ENCODE measurements at regions not wholly inside any gene's neighbourhood (a gene's known extent, or its start where the extent isn't known, plus 50 kb on each side); places are given as distances from the start of the nearest gene placed in this dataset.
"Not testable (repeated sequence)": the region's sequence is repeated elsewhere in the genome, so short reads cannot be mapped to it uniquely, and the experiment has no call there.

DNA sequence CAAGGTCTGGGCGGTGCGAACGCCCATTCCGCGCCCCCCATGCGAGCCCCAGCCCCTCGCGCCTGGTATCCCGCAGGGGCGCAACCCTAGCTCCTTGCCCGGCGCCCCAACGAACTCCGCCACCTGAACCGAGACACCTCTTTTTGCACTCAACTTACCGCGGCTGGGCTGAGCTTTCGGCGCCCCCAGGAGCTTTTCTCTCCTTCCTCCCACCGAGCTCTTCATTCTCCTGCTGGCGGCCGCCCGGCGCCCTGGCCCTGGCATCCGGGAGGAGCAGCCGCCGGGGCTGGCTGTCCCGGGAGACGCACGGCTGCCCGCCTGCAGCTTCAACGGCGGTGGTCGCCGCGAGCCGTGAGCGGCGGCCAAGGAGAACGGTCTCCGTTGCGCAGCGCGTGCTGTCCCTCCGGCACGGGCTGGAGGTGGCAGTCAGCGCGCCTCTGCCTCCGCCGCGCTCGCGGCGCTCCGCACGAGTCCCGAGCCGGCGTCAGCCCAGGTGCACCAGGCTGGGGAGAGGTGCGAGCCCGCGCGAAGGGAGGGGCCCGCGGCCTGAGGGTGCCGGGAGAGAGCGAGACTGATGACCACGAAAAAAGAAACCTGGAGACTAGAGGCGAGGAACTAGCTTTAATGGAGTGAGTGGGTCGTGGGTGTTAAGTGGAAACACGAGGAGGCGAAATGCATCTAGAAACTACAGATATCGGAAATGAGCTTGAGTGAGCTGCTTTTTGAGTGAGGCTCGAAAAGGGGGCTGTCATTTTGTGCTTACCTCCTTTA lies 621.5 kb upstream of the ZNF385D start:
- TF ChIP-seq, protein P1, sequence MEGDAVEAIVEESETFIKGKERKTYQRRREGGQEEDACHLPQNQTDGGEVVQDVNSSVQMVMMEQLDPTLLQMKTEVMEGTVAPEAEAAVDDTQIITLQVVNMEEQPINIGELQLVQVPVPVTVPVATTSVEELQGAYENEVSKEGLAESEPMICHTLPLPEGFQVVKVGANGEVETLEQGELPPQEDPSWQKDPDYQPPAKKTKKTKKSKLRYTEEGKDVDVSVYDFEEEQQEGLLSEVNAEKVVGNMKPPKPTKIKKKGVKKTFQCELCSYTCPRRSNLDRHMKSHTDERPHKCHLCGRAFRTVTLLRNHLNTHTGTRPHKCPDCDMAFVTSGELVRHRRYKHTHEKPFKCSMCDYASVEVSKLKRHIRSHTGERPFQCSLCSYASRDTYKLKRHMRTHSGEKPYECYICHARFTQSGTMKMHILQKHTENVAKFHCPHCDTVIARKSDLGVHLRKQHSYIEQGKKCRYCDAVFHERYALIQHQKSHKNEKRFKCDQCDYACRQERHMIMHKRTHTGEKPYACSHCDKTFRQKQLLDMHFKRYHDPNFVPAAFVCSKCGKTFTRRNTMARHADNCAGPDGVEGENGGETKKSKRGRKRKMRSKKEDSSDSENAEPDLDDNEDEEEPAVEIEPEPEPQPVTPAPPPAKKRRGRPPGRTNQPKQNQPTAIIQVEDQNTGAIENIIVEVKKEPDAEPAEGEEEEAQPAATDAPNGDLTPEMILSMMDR (IDR thresholded peaks at IDR 0.05; ENCODE audit: insufficient read depth, low read length, missing control alignments) = no peak
- ChIA-PET POLR2A (no interaction called here), CTCF (no interaction called here)
- DNase-seq (ENCODE audit: low read depth, low spot score) = no peak
- no peak overlapping the region for H3K4me3 ChIP-seq (ENCODE audit: low read depth, low read length)

DNA sequence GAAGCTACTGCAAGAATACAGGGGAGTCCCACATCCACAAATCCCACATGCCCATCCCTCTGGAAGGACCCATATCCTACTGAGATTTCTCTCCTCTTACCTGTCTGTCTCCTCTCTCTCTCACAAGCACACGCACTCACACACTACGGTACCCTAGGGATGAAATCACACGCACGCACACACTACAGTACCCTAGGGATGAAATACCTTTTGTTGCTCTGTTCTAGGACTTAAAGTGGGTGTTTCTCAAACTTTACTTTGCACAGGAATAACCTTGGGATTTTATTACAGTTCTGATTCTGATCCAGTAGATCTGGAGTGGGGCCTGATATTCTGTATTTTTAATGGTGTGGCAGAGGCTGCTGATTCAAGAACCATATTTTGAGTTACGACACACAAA lies 622.2 kb upstream of the ZNF385D start:
- DNase-seq (ENCODE audit: low read depth, low spot score) = no peak
- no peak overlapping the region for H3K4me3 ChIP-seq (ENCODE audit: low read depth, low read length)
- TF ChIP-seq, protein P1 (IDR thresholded peaks at IDR 0.05; ENCODE audit: insufficient read depth, low read length, missing control alignments) = no peak
- CTCF ChIA-PET = no interaction called here
- POLR2A ChIA-PET = no interaction called here

DNA sequence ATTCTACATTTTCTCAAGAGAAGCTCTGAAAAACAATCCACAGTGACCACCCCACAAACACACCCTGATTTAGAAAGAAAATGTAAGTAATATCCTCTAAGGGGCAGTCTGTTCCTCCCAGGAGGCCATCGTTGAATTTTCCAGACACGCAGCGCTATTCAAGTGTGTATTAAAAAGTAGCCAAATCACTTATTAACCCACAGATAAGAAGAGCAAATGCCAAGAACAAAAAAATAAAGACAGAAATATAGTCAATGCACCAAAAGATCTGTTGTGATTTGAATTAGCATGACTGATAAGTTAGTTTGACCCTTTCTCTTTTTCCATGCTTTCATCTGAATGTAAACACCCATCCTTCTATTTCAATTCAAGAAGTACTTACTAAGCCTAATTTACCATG lies 622.8 kb upstream of the ZNF385D start:
- H3K4me3 ChIP-seq (ENCODE audit: low read depth, low read length) = no peak overlapping the region
- POLR2A ChIA-PET = no interaction called here
- TF ChIP-seq, protein P1 (IDR thresholded peaks at IDR 0.05; ENCODE audit: insufficient read depth, low read length, missing control alignments) = no peak
- no peak for DNase-seq (ENCODE audit: low read depth, low spot score)
- CTCF ChIA-PET = no interaction called here

DNA sequence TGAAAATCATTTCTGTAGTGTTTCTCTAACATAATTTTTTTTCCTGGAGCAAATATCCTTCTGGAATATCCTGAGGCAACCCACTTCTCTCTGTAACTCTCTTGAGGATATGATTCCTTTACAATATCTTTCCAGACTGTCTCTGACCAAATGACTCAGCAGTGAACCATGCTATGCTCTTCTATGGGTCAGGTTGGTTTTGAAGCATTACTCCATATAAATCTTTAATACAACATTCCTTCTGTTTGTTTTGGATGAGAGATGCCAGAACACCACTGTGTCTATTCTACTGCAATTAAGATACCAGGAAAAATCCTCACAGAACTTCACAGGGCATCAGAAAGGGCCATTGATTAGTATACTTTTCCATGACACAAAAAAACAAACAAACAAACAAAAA lies 626.4 kb upstream of the ZNF385D start:
- no peak for DNase-seq (ENCODE audit: low read depth, low spot score)
- TF ChIP-seq, protein P1 (IDR thresholded peaks at IDR 0.05; ENCODE audit: insufficient read depth, low read length, missing control alignments) = no peak
- CTCF ChIA-PET = no interaction called here
- no peak overlapping the region for H3K4me3 ChIP-seq (ENCODE audit: low read depth, low read length)
- POLR2A ChIA-PET = no interaction called here

DNA sequence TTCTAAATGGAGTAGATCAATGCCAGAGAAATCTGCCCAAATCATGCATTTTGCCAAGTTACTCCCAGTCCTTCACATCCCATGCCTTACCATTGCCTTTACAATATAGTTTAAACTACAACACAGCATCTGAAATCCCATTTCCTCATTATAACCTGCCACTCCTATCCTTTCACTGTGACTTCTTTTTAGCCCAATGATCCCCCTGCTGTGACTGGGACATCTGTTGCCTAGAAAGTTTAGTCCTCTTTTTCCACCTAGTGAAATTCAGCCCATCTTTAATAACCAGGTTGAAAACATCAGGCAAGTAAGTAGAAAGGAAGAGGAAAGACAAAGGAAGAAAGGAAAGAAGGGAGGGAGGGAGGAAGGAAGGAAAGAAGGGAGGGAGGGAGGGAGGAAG lies 627.9 kb upstream of the ZNF385D start:
- TF ChIP-seq, protein P1 (IDR thresholded peaks at IDR 0.05; ENCODE audit: insufficient read depth, low read length, missing control alignments) = no peak
- no peak for DNase-seq (ENCODE audit: low read depth, low spot score)
- H3K4me3 ChIP-seq (ENCODE audit: low read depth, low read length) = no peak overlapping the region
- ChIA-PET CTCF (no interaction called here), POLR2A (no interaction called here)

DNA sequence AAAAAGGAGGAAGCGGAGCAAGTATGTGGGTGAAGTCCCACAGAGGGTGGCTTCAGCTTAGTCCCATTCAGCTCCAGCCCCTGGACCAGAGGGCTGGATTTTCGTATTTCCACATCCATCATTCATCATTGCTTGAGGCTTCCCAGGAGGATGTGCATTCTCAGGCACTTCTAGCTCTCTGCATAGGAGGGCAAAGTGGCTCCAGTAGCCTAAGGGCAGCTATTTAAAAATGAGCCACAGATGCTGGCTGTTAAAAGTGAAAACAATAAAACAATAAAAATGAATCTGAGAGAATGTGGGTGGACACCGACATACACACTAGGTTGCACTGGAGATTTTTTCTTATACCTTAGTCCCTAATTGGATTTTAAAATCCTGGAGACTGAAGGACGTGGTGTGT lies 629.2 kb upstream of the ZNF385D start:
- POLR2A ChIA-PET = no interaction called here
- TF ChIP-seq, protein P1 (IDR thresholded peaks at IDR 0.05; ENCODE audit: insufficient read depth, low read length, missing control alignments) = no peak
- CTCF ChIA-PET = no interaction called here
- no peak overlapping the region for H3K4me3 ChIP-seq (ENCODE audit: low read depth, low read length)
- DNase-seq (ENCODE audit: low read depth, low spot score) = no peak

DNA sequence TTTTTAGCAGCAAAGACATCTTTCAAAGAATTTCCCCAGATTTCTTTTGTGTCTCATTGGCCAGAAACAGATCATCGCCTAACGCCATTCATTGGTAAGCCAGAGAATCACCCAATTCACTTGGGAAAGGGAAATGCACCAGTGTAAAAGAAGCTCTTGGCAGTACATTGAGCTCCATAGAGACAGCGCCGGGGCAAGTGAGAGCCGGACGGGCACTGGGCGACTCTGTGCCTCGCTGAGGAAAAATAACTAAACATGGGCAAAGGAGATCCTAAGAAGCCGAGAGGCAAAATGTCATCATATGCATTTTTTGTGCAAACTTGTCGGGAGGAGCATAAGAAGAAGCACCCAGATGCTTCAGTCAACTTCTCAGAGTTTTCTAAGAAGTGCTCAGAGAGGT lies 630.6 kb upstream of the ZNF385D start:
- POLR2A ChIA-PET; CTCF ChIA-PET; H3K4me3 ChIP-seq (ENCODE audit: low read depth, low read length); DNase-seq (ENCODE audit: low read depth, low spot score): not testable (repeated sequence)
